ENCODE measurements at regions not wholly inside any gene's neighbourhood (a gene's known extent, or its start where the extent isn't known, plus 50 kb on each side); places are given as distances from the start of the nearest gene placed in this dataset.

- peaks cover 12% of the 10 kb centered on the region for H3K27me3 Mint-ChIP-seq (ENCODE audit: low read depth, unreplicated experiment)
- no peak overlapping the region for H3K4me3 Mint-ChIP-seq (ENCODE audit: unreplicated experiment)
- H3K9me3 ChIP-seq (ENCODE audit: insufficient read depth, low read depth, low read length): no peaks in the 10 kb centered on the region
Measured at GRCh38 chr11:135062994-135063393, 651.0 kb upstream of the B3GAT1 start.

GRCh38 chr11:135061166-135061565 lies 649.1 kb upstream of the B3GAT1 start:
- no peak for DNase-seq (ENCODE audit: low read depth)
- Mint-ChIP-seq H3K4me1 (ENCODE audit: low read depth, unreplicated experiment) (no peaks in the 10 kb centered on the region), H3K27me3 (ENCODE audit: low read depth, unreplicated experiment) (peaks cover 14% of the 10 kb centered on the region), H3K36me3 (ENCODE audit: low read depth, unreplicated experiment) (no peaks in the 10 kb centered on the region), H3K27ac (ENCODE audit: unreplicated experiment) (no peak overlapping the region), H3K4me3 (ENCODE audit: unreplicated experiment) (no peak overlapping the region), H3K9me3 (ENCODE audit: unreplicated experiment) (peaks cover 12% of the 10 kb centered on the region)
- Histone ChIP-seq H3K9me3 (ENCODE audit: insufficient read depth, low read depth, low read length) (no peaks in the 10 kb centered on the region), H3K4me3 (ENCODE audit: insufficient read depth, low read depth, low read length) (no peak overlapping the region), H3K27me3 (ENCODE audit: insufficient read depth, low read length) (no peaks in the 10 kb centered on the region), H3K4me1 (ENCODE audit: insufficient read depth, low read length) (no peaks in the 10 kb centered on the region), H3K27ac (ENCODE audit: low read depth, low read length) (no peak overlapping the region), H3K79me2 (ENCODE audit: insufficient read depth, low read length) (no peaks in the 10 kb centered on the region), H3K36me3 (ENCODE audit: insufficient read depth, low read length) (no peaks in the 10 kb centered on the region), H4K20me1 (ENCODE audit: insufficient read depth, low read length) (no peaks in the 10 kb centered on the region), H3K9ac (ENCODE audit: low read length) (no peak overlapping the region), H2AFZ (ENCODE audit: low read depth, low read length) (no peak overlapping the region), H3K4me2 (ENCODE audit: low read length) (no peak overlapping the region)
- FAIRE-seq: no peak
- no peak for TF ChIP-seq EZH2 (IDR thresholded peaks at IDR 0.05; ENCODE audit: insufficient read depth, low read length)
- TF ChIP-seq, protein P1, sequence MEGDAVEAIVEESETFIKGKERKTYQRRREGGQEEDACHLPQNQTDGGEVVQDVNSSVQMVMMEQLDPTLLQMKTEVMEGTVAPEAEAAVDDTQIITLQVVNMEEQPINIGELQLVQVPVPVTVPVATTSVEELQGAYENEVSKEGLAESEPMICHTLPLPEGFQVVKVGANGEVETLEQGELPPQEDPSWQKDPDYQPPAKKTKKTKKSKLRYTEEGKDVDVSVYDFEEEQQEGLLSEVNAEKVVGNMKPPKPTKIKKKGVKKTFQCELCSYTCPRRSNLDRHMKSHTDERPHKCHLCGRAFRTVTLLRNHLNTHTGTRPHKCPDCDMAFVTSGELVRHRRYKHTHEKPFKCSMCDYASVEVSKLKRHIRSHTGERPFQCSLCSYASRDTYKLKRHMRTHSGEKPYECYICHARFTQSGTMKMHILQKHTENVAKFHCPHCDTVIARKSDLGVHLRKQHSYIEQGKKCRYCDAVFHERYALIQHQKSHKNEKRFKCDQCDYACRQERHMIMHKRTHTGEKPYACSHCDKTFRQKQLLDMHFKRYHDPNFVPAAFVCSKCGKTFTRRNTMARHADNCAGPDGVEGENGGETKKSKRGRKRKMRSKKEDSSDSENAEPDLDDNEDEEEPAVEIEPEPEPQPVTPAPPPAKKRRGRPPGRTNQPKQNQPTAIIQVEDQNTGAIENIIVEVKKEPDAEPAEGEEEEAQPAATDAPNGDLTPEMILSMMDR (IDR thresholded peaks at IDR 0.05; ENCODE audit: insufficient read depth, low read depth, low read length): no peak

More at GRCh38 chr11:135062994-135063393, 651.0 kb upstream of the B3GAT1 start:
- Histone ChIP-seq H4K20me1 (ENCODE audit: insufficient read depth, low read length) (no peaks in the 10 kb centered on the region), H3K9ac (ENCODE audit: low read length) (no peak overlapping the region), H3K4me1 (ENCODE audit: insufficient read depth, low read length) (no peaks in the 10 kb centered on the region), H2AFZ (ENCODE audit: low read depth, low read length) (no peak overlapping the region), H3K27ac (ENCODE audit: low read depth, low read length) (no peak overlapping the region), H3K4me2 (ENCODE audit: low read length) (no peak overlapping the region), H3K27me3 (ENCODE audit: insufficient read depth, low read length) (no peaks in the 10 kb centered on the region), H3K4me3 (ENCODE audit: insufficient read depth, low read depth, low read length) (no peak overlapping the region), H3K79me2 (ENCODE audit: insufficient read depth, low read length) (no peaks in the 10 kb centered on the region), H3K36me3 (ENCODE audit: insufficient read depth, low read length) (no peaks in the 10 kb centered on the region)
- Mint-ChIP-seq H3K36me3 (ENCODE audit: low read depth, unreplicated experiment) (no peaks in the 10 kb centered on the region), H3K27ac (ENCODE audit: unreplicated experiment) (no peak overlapping the region), H3K9me3 (ENCODE audit: unreplicated experiment) (peaks cover 12% of the 10 kb centered on the region), H3K4me1 (ENCODE audit: low read depth, unreplicated experiment) (no peaks in the 10 kb centered on the region)
- no peak for FAIRE-seq
- TF ChIP-seq EZH2 (IDR thresholded peaks at IDR 0.05; ENCODE audit: insufficient read depth, low read length): no peak
- TF ChIP-seq, protein P1 (IDR thresholded peaks at IDR 0.05; ENCODE audit: insufficient read depth, low read depth, low read length): no peak
- no peak for DNase-seq (ENCODE audit: low read depth)

- no peak overlapping the region for H3K4me2 ChIP-seq (ENCODE audit: low read length)
- Mint-ChIP-seq H3K4me1 (ENCODE audit: low read depth, unreplicated experiment) (no peaks in the 10 kb centered on the region), H3K9me3 (ENCODE audit: unreplicated experiment) (peaks cover 3% of the 10 kb centered on the region), H3K36me3 (ENCODE audit: low read depth, unreplicated experiment) (no peaks in the 10 kb centered on the region), H3K4me3 (ENCODE audit: unreplicated experiment) (no peak overlapping the region), H3K27ac (ENCODE audit: unreplicated experiment) (no peak overlapping the region), H3K27me3 (ENCODE audit: low read depth, unreplicated experiment) (peaks cover 52% of the 10 kb centered on the region)
- DNase-seq (ENCODE audit: low read depth) (no peak), FAIRE-seq (no peak)
- H2AFZ ChIP-seq (ENCODE audit: low read depth, low read length): no peak overlapping the region
- no peak overlapping the region for H3K9ac ChIP-seq (ENCODE audit: low read length)
- no peaks in the 10 kb centered on the region for H4K20me1 ChIP-seq (ENCODE audit: insufficient read depth, low read length)
- no peaks in the 10 kb centered on the region for H3K9me3 ChIP-seq (ENCODE audit: insufficient read depth, low read depth, low read length)
- H3K4me1 ChIP-seq (ENCODE audit: insufficient read depth, low read length): no peaks in the 10 kb centered on the region
- H3K27me3 ChIP-seq (ENCODE audit: insufficient read depth, low read length): no peaks in the 10 kb centered on the region
- no peaks in the 10 kb centered on the region for H3K36me3 ChIP-seq (ENCODE audit: insufficient read depth, low read length)
- no peak overlapping the region for H3K4me3 ChIP-seq (ENCODE audit: insufficient read depth, low read depth, low read length)
- H3K27ac ChIP-seq (ENCODE audit: low read depth, low read length): no peak overlapping the region
- TF ChIP-seq, protein P1 (IDR thresholded peaks at IDR 0.05; ENCODE audit: insufficient read depth, low read depth, low read length): no peak
- no peak for TF ChIP-seq EZH2 (IDR thresholded peaks at IDR 0.05; ENCODE audit: insufficient read depth, low read length)
- H3K79me2 ChIP-seq (ENCODE audit: insufficient read depth, low read length): no peaks in the 10 kb centered on the region
Measured at GRCh38 chr11:135046986-135047385, 634.9 kb upstream of the B3GAT1 start.

Data from astrocyte (in vitro differentiated cells and primary cell).